ENCODE measurements at regions not wholly inside any gene's neighbourhood (a gene's known extent, or its start where the extent isn't known, plus 50 kb on each side); places are given as distances from the start of the nearest gene placed in this dataset.

GRCh38 chr18:78679613-78680260 lies 299.9 kb upstream of the SALL3 start:
- TF ChIP-seq CTCF (IDR thresholded peaks at IDR 0.05; ENCODE audit: low read depth, low read length) (no peak), MAX (IDR thresholded peaks at IDR 0.05; ENCODE audit: low read depth, low read length) (no peak), POLR2A (IDR thresholded peaks at IDR 0.05; ENCODE audit: extremely low read depth, insufficient read length) (no peak)
